H9 (cell line): ENCODE measurements at regions not wholly inside any gene's neighbourhood (a gene's known extent, or its start where the extent isn't known, plus 50 kb on each side); places are given as distances from the start of the nearest gene placed in this dataset.

Experiments used
- DNase-seq: peaks from one replicate; pipeline ENCODE4 v3.0.0-alpha.2; 2017
- H2AFZ ChIP-seq: one replicate; pipeline ENCODE4 v1.6.1; 2013; ENCODE audit warnings: mild to moderate bottlenecking, low read length, control low read depth, moderate library complexity
- H2AK5ac ChIP-seq: 2 replicates; pipeline ENCODE4 v1.6.1; 2013; ENCODE audit warnings: low read length, control low read depth, mixed read lengths; ENCODE audit not compliant: insufficient read length
- H2BK120ac ChIP-seq: one replicate; pipeline ENCODE4 v1.6.1; 2013; ENCODE audit warnings: low read depth, mild to moderate bottlenecking, low read length, control low read depth, inconsistent platforms; ENCODE audit not compliant: poor library complexity, severe bottlenecking
- H2BK12ac ChIP-seq: 2 replicates; pipeline ENCODE4 v1.6.1; 2013; ENCODE audit warnings: low read length, control low read depth, mixed read lengths, low read depth; ENCODE audit not compliant: insufficient read length
- H2BK15ac ChIP-seq: 2 replicates; pipeline ENCODE4 v1.6.1; 2013; ENCODE audit warnings: low read depth, low read length, control low read depth
- H2BK20ac ChIP-seq: one replicate; pipeline ENCODE4 v1.6.1; 2013; ENCODE audit warnings: low read depth, mild to moderate bottlenecking, low read length, control low read depth, inconsistent platforms; ENCODE audit not compliant: poor library complexity, severe bottlenecking
- H2BK5ac ChIP-seq: 2 replicates; pipeline ENCODE4 v1.6.1; 2013; ENCODE audit warnings: low read length, control low read depth, mixed read lengths; ENCODE audit not compliant: insufficient read length
- H3K14ac ChIP-seq: 2 replicates; pipeline ENCODE4 v1.6.1; 2013; ENCODE audit warnings: low read length, control low read depth; ENCODE audit not compliant: insufficient read depth
- H3K18ac ChIP-seq: 2 replicates; pipeline ENCODE4 v1.6.1; 2013; ENCODE audit warnings: low read depth, mild to moderate bottlenecking, mixed read lengths, low read length, control low read depth; ENCODE audit not compliant: insufficient read length
- H3K23ac ChIP-seq: 2 replicates; pipeline ENCODE4 v1.6.1; 2013; ENCODE audit warnings: low read length, control low read depth, mixed read lengths, low read depth; ENCODE audit not compliant: insufficient read length
- H3K23me2 ChIP-seq: 2 replicates; pipeline ENCODE4 v1.6.1; 2013; ENCODE audit warnings: low read depth, mild to moderate bottlenecking, mixed read lengths, low read length, control low read depth; ENCODE audit not compliant: insufficient read length, poor library complexity, severe bottlenecking
- H3K27ac ChIP-seq: 2 replicates; pipeline ENCODE4 v1.5.1; 2013; ENCODE audit warnings: low read length, control low read depth, mixed read lengths, low read depth; ENCODE audit not compliant: insufficient read length
- H3K27me3 ChIP-seq: 2 replicates; pipeline ENCODE4 v1.6.1; 2013; ENCODE audit warnings: low read length, control low read depth, inconsistent platforms; ENCODE audit not compliant: insufficient read depth
- H3K4ac ChIP-seq: 2 replicates; pipeline ENCODE4 v1.6.1; 2013; ENCODE audit warnings: low read depth, mild to moderate bottlenecking, control low read depth, inconsistent platforms, low read length, moderate library complexity
- H3K4me1 ChIP-seq: 2 replicates; pipeline ENCODE4 v1.6.1; 2013; ENCODE audit warnings: low read length, control low read depth, inconsistent platforms; ENCODE audit not compliant: insufficient read depth
- H3K4me2 ChIP-seq: 2 replicates; pipeline ENCODE4 v1.6.1; 2013; ENCODE audit warnings: low read length, control low read depth, mixed read lengths; ENCODE audit not compliant: insufficient read length, insufficient read depth
- H3K56ac ChIP-seq: 2 replicates; pipeline ENCODE4 v1.6.1; 2013; ENCODE audit warnings: low read depth, mild to moderate bottlenecking, mixed read lengths, low read length, control low read depth; ENCODE audit not compliant: insufficient read length
- H3K79me1 ChIP-seq: 2 replicates; pipeline ENCODE4 v1.6.1; 2013; ENCODE audit warnings: low read depth, mild to moderate bottlenecking, moderate library complexity, low read length, control low read depth, inconsistent platforms; ENCODE audit not compliant: insufficient read depth, poor library complexity, severe bottlenecking
- H3K79me2 ChIP-seq: 2 replicates; pipeline ENCODE4 v1.6.1; 2013; ENCODE audit warnings: low read length, control low read depth, inconsistent platforms; ENCODE audit not compliant: insufficient read depth
- H3K9ac ChIP-seq: 2 replicates; pipeline ENCODE4 v1.6.1; 2013; ENCODE audit warnings: low read length, control low read depth, mixed read lengths; ENCODE audit not compliant: insufficient read length; ENCODE audit errors: extremely low read depth
- H3K9me3 ChIP-seq: one replicate; pipeline ENCODE4 v1.6.1; 2013; ENCODE audit warnings: low read depth, low read length, inconsistent platforms; ENCODE audit not compliant: control insufficient read depth
- H3T11ph ChIP-seq: one replicate; pipeline ENCODE4 v1.6.1; 2013; ENCODE audit warnings: mild to moderate bottlenecking, low read length, control low read depth, inconsistent platforms
- H4K20me1 ChIP-seq: one replicate; pipeline ENCODE4 v1.6.1; 2013; ENCODE audit not compliant: control insufficient read depth, insufficient read length, insufficient read depth
- H4K5ac ChIP-seq: 2 replicates; pipeline ENCODE4 v1.6.1; 2013; ENCODE audit warnings: low read depth, mild to moderate bottlenecking, mixed read lengths, low read length, control low read depth; ENCODE audit not compliant: insufficient read length
- H4K8ac ChIP-seq: replicated peaks from 2 replicates; pipeline ENCODE4 v1.6.1; 2013; ENCODE audit warnings: low read length, control low read depth, mixed read lengths, low read depth; ENCODE audit not compliant: insufficient read length
- H4K91ac ChIP-seq: 2 replicates; pipeline ENCODE4 v1.6.1; 2013; ENCODE audit warnings: low read depth, mild to moderate bottlenecking, moderate library complexity, mixed read lengths, low read length, control low read depth; ENCODE audit not compliant: insufficient read length
- H3K27ac Mint-ChIP-seq, 3 experiments: 2 replicates in 2 of 3; 3 replicates in 1 of 3; pipeline ENCODE4 v1.8.0; 2020 to 2021; ENCODE audit warnings: mixed read lengths in 3 of 3, mild to moderate bottlenecking in 1 of 3, moderate library complexity in 1 of 3
- H3K27me3 Mint-ChIP-seq: 2 replicates; pipeline ENCODE4 v1.8.0; 2021; ENCODE audit warnings: low read depth, mild to moderate bottlenecking, moderate library complexity, mixed read lengths
- H3K36me3 Mint-ChIP-seq, 3 experiments: 2 replicates in 2 of 3; 3 replicates in 1 of 3; pipeline ENCODE4 v1.8.0; 2020 to 2021; ENCODE audit warnings: low read depth in 3 of 3, mixed read lengths in 3 of 3; ENCODE audit not compliant: insufficient read depth in 1 of 3
- H3K4me1 Mint-ChIP-seq, 2 experiments: 2 replicates each; pipeline ENCODE4 v1.8.0; 2020; ENCODE audit warnings: mixed read lengths in 2 of 2
- H3K4me3 Mint-ChIP-seq, 2 experiments: 2 replicates in 1 of 2; 3 replicates in 1 of 2; pipeline ENCODE4 v1.8.0; 2020 to 2021; ENCODE audit warnings: mild to moderate bottlenecking in 2 of 2, mixed read lengths in 2 of 2, moderate library complexity in 1 of 2
- H3K9me3 Mint-ChIP-seq, 2 experiments: 2 replicates in 1 of 2; 3 replicates in 1 of 2; pipeline ENCODE4 v1.8.0; 2020; ENCODE audit warnings: mild to moderate bottlenecking in 2 of 2, mixed read lengths in 2 of 2, moderate library complexity in 1 of 2
- TF ChIP-seq, protein P1 (sequence below): fragments of 200-600 bp; sonication (generic); conservative IDR thresholded peaks from 3 replicates; pipeline ENCODE4 v1.8.0; 2021; ENCODE audit warnings: antibody characterized with exemption, mild to moderate bottlenecking

DNA sequence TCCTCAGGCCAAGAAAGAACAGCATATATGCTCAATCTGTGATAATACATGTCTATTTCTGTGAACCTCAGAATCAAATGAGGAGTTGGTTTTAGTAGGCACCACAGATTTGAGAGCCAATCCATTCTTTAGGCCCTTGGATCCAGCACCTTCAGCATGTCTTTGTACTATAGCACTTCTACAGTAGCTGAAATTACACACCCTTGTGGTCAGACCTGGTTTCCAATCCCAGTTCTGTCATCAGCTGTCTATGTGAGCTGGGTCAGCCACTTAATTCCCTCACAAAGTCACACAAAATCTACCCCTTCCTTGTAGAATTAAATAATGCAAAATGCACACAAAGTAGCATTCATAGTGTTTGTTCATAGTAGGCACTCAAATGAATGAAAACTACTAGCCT is 381.3 kb upstream of the LARGE1 start:
- Histone ChIP-seq H2AK5ac (no peak overlapping the region), H3T11ph (no peak overlapping the region), H3K27ac (no peak overlapping the region), H3K23ac (no peak overlapping the region), H2BK5ac (no peak overlapping the region), H2BK12ac (no peak overlapping the region), H3K56ac (no peak overlapping the region), H3K9me3 (no peaks in the 10 kb centered on the region), H3K79me2 (no peaks in the 10 kb centered on the region), H3K4me2 (no peak overlapping the region), H4K20me1 (no peaks in the 10 kb centered on the region), H3K23me2 (no peaks in the 10 kb centered on the region), H3K4me1 (no peaks in the 10 kb centered on the region; the same call in 1 of the 2 replicates), H4K91ac (no peak overlapping the region), H2BK20ac (no peak overlapping the region), H2BK120ac (no peak overlapping the region), H2BK15ac (no peak overlapping the region), H3K14ac (no peak overlapping the region), H3K79me1 (no peaks in the 10 kb centered on the region), H2AFZ (no peak overlapping the region), H3K9ac (no peak overlapping the region), H3K18ac (no peak overlapping the region), H3K4ac (no peak overlapping the region), H4K8ac (no peak overlapping the region), H4K5ac (no peak overlapping the region), H3K27me3 (no peaks in the 10 kb centered on the region)
- H3K9me3 Mint-ChIP-seq: peaks cover 4 to 6% of the 10 kb centered on the region in 2 experiments; a peak in 3 of 5 replicates
- no peak for DNase-seq
- no peak overlapping the region for H3K27ac Mint-ChIP-seq
- H3K36me3 Mint-ChIP-seq: no peaks in the 10 kb centered on the region
- no peak overlapping the region for H3K4me3 Mint-ChIP-seq
- no peaks in the 10 kb centered on the region for H3K4me1 Mint-ChIP-seq
- TF ChIP-seq, protein P1, sequence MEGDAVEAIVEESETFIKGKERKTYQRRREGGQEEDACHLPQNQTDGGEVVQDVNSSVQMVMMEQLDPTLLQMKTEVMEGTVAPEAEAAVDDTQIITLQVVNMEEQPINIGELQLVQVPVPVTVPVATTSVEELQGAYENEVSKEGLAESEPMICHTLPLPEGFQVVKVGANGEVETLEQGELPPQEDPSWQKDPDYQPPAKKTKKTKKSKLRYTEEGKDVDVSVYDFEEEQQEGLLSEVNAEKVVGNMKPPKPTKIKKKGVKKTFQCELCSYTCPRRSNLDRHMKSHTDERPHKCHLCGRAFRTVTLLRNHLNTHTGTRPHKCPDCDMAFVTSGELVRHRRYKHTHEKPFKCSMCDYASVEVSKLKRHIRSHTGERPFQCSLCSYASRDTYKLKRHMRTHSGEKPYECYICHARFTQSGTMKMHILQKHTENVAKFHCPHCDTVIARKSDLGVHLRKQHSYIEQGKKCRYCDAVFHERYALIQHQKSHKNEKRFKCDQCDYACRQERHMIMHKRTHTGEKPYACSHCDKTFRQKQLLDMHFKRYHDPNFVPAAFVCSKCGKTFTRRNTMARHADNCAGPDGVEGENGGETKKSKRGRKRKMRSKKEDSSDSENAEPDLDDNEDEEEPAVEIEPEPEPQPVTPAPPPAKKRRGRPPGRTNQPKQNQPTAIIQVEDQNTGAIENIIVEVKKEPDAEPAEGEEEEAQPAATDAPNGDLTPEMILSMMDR: peak; percentile 42; the same call in 2 of the 3 replicates
- peaks cover 28% of the 10 kb centered on the region for H3K27me3 Mint-ChIP-seq
